Effector memory CD8-positive, alpha-beta T cell (primary cell): ENCODE measurements at regions not wholly inside any gene's neighbourhood (a gene's known extent, or its start where the extent isn't known, plus 50 kb on each side); places are given as distances from the start of the nearest gene placed in this dataset.

ENCODE experiments used
- ATAC-seq: fragments of 150-1000 bp; cut with Tn5 transposase; replicated peaks from 2 replicates; pipeline ENCODE4 v1.10.0; 2021; ENCODE audit warnings: mild to moderate bottlenecking, moderate library complexity
- DNase-seq, 3 experiments: peaks; one replicate each; pipeline ENCODE4 v3.0.0; 2021
- H3K27ac Mint-ChIP-seq, 2 donors: one replicate each; pipeline ENCODE4 v1.8.0; 2022; ENCODE audit warnings: mild to moderate bottlenecking in 2 of 2, mixed read lengths in 2 of 2, moderate library complexity in 2 of 2
- H3K27me3 Mint-ChIP-seq, 2 donors: one replicate each; pipeline ENCODE4 v1.8.0; 2022; ENCODE audit warnings: mixed read lengths in 2 of 2
- H3K36me3 Mint-ChIP-seq: one replicate; pipeline ENCODE4 v1.8.0; 2022; ENCODE audit warnings: mild to moderate bottlenecking, moderate library complexity, mixed read lengths; ENCODE audit not compliant: insufficient read depth
- H3K4me1 Mint-ChIP-seq, 2 donors: one replicate each; pipeline ENCODE4 v1.8.0; 2022; ENCODE audit warnings: low read depth in 2 of 2, mixed read lengths in 2 of 2
- H3K4me3 Mint-ChIP-seq, 2 donors: one replicate each; pipeline ENCODE4 v1.8.0; 2022; ENCODE audit warnings: mild to moderate bottlenecking in 2 of 2, mixed read lengths in 2 of 2, moderate library complexity in 2 of 2
- H3K9me3 Mint-ChIP-seq, 2 donors: one replicate each; pipeline ENCODE4 v1.8.0; 2022; ENCODE audit warnings: mixed read lengths in 2 of 2

DNA sequence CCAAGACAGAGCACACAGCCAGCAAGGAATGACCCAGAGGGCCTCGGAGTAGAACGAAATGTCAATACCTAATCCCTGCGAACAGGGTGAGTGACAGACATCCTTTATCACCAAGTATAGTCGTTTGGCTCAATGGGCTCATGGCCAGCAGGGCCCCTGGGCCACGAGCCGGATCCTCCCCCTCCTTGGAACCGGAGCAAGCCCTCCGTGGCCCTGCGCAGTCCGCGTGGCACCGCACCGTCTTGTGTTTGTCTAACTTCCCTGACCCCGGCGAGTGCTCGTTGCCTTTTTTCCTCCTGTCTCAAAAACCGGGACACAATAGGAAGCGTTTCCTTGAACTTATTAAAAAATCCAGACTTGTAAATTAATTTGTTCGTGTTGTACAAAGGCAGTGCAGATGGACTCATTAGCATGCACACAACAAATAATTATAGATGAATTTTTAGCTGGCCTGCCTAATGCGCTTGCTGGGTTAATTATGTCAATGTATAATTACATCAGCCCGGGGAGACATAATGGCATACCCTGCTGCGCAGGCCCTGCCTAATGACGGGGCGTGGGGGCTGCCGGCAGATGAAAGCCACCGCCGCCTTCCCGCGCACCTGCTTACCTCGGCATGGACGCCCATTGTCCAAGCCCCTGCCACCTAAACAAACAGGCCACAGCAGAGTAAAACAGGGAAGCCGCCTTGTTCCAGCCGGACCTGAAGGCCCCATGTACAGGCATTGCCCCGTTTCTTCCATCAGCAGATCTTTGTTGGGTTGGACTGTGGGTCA is 81.6 kb downstream of the PHETA1 start:
- H3K4me3 Mint-ChIP-seq: no peak overlapping the region
- H3K4me1 Mint-ChIP-seq: no peaks in the 10 kb centered on the region
- no peak overlapping the region for H3K27ac Mint-ChIP-seq
- no peak for ATAC-seq
- no peak for DNase-seq
- H3K9me3 Mint-ChIP-seq: no peaks in the 10 kb centered on the region
- H3K36me3 Mint-ChIP-seq: peaks cover 5% of the 10 kb centered on the region
- H3K27me3 Mint-ChIP-seq: peaks cover 22 to 57% of the 10 kb centered on the region in 2 donors

DNA sequence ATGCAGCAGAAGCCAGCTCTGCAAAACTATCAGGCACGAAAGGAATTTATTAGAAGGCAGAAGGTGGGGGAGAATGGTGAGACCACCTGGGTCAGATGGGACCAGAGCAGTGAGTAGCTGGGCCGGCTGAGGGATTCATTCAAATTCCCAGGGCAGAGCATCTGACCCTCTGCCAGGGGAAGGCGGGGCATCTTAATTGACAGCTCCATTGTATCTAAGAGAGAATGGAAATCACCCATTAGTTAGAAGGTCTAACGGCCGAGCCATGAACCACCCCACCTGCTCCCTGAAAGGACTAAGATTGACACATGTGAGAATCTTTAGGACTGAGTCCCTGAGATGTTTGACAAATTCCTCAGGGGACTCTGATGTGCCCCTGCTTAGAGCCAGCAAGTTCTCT is 83.7 kb downstream of the PHETA1 start:
- H3K27me3 Mint-ChIP-seq: peaks cover 35 to 63% of the 10 kb centered on the region in 2 donors
- DNase-seq (no peak), ATAC-seq (no peak)
- peaks cover 0 to 11% of the 10 kb centered on the region in 2 donors for H3K9me3 Mint-ChIP-seq
- H3K36me3 Mint-ChIP-seq: peaks cover 5% of the 10 kb centered on the region
- no peak overlapping the region for H3K4me3 Mint-ChIP-seq
- no peaks in the 10 kb centered on the region for H3K4me1 Mint-ChIP-seq
- H3K27ac Mint-ChIP-seq: no peak overlapping the region

DNA sequence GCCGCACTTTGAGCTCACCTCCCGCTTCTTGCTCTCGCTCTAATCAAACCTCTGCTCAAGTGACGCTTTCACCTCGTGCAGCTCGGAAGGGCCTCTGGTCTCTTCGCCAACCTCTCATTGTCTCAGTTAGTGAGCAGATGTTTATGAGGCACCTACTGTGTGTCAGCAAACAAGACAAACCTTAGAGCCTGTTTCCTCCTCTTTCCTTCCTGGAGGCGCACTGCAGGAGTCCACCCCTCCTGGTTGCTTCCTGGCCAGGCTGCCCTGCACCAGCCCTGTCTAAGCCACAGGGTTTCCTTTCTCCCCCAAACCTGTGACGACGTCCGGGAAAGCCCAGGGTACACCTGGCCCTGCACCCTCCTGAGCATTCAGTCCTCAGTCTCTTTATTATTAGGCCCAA is 84.2 kb downstream of the PHETA1 start:
- no peak for DNase-seq
- peaks cover 0 to 11% of the 10 kb centered on the region in 2 donors for H3K9me3 Mint-ChIP-seq
- no peak overlapping the region for H3K4me3 Mint-ChIP-seq
- no peaks in the 10 kb centered on the region for H3K4me1 Mint-ChIP-seq
- H3K27me3 Mint-ChIP-seq: peaks cover 35 to 65% of the 10 kb centered on the region in 2 donors
- H3K36me3 Mint-ChIP-seq: peaks cover 3% of the 10 kb centered on the region
- ATAC-seq: no peak
- no peak overlapping the region for H3K27ac Mint-ChIP-seq

DNA sequence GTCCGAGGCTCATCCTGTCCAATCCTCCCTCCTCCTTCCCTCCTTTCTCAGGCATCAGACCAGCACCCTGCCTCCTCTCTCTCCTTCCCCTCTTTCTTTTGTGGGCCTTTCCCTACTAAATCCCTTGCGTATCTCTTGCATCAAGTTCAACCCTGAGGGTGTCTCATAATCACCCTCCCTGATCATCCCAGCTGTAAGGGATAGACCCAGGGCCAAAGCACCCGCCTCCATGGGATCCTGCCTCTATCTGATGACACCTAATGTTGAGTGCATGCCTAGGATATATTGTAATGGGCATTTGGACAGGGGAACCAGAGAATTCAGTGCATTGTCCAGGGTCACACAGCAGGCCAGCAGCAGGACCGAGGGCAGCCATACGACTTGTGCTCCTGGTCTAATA is 84.9 kb downstream of the PHETA1 start:
- Mint-ChIP-seq H3K27me3 (peaks cover 41 to 66% of the 10 kb centered on the region in 2 donors), H3K4me1 (no peaks in the 10 kb centered on the region), H3K27ac (no peak overlapping the region), H3K36me3 (peaks cover 3% of the 10 kb centered on the region), H3K4me3 (no peak overlapping the region), H3K9me3 (peaks cover 0 to 11% of the 10 kb centered on the region in 2 donors)
- DNase-seq (no peak), ATAC-seq (no peak)

DNA sequence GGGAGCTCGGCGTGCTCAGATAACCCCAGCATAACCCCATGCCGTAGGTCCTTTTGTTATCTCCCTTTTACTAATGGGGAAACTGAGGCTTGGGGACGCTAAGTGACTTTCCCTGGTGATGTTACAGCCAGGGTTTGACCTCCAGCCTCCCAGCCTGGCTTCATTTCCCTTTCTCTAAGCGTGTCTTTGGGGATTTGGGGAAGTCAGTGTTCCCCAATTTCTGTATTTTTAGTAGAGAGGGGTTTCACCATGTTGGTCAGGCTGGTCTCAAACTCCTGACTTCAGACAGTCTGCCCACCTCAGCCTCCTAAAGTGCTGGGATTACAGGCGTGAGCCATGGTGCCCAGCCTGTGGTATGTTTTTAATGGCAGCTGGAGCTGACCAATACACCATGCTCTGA is 85.4 kb downstream of the PHETA1 start:
- DNase-seq: no peak
- Mint-ChIP-seq H3K4me3 (no peak overlapping the region), H3K9me3 (peaks cover 0 to 11% of the 10 kb centered on the region in 2 donors), H3K27ac (no peak overlapping the region), H3K36me3 (no peaks in the 10 kb centered on the region), H3K27me3 (peaks cover 46 to 71% of the 10 kb centered on the region in 2 donors), H3K4me1 (no peaks in the 10 kb centered on the region)
- no peak for ATAC-seq

DNA sequence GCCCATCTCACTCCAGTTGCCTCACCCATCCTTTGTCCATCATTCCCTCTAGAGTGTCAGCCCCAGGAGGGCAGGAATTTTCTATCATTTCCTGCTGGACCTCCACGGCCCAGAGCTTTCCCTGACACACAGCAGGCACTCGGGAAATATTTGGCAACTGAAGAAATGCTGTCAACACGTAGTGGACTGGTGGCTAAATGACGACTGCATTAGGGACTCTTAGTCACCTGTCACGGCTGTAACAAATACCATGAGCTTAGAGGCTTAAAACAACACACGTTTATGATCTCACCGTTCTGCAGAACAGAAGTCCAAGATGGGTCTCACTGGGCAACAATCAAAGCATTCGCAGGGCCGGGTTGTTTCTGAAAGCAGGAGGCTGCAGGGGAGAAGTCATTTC is 91.3 kb downstream of the PHETA1 start:
- peaks cover 38 to 74% of the 10 kb centered on the region in 2 donors for H3K27me3 Mint-ChIP-seq
- DNase-seq: no peak
- H3K4me3 Mint-ChIP-seq: no peak overlapping the region
- no peak for ATAC-seq
- no peaks in the 10 kb centered on the region for H3K36me3 Mint-ChIP-seq
- no peak overlapping the region for H3K27ac Mint-ChIP-seq
- peaks cover 0 to 11% of the 10 kb centered on the region in 2 donors for H3K9me3 Mint-ChIP-seq
- no peaks in the 10 kb centered on the region for H3K4me1 Mint-ChIP-seq

DNA sequence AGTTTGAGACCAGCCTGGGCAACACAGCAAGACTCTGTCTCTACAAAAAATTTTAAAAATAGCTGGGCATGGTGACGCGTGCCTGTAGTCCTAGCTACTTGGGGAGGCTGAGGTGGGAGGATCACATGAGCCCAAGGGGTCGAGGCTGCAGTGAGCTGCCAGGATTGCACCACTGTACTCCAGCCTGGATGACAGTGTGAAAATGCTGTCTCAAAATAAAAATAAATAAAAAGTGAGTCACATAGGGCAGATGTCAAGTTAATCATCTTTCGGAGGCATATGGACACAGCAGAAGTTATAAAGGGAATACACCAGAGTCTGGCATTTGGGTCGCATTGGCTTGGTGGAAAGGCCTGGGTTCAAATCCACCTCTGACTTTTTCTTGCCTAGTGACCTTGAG is 92.7 kb downstream of the PHETA1 start:
- Mint-ChIP-seq H3K9me3 (peaks cover 0 to 6% of the 10 kb centered on the region in 2 donors), H3K4me3 (no peak overlapping the region), H3K36me3 (no peaks in the 10 kb centered on the region), H3K27ac (no peak overlapping the region), H3K4me1 (peaks cover 0 to 2% of the 10 kb centered on the region in 2 donors), H3K27me3 (peaks cover 30 to 65% of the 10 kb centered on the region in 2 donors)
- DNase-seq (no peak), ATAC-seq (no peak)

DNA sequence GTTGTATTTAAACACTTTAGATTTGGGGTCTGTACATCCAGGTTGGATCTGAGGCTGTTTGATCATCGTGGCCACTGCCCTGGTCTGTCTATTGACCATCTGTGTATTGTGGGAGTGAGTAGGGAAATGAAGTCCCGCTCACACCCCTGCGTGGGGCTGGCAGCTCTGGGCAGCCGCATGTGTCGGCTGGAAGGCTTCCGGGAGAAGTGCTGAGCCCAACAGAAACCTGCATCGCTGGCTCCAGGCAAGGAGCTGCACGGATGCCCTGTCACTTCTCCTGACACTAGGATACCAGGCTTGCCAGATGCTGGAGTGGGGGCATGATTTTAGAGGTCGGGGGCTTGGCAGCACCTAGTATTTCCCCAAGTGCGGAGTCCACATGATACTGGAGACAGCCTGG is 93.6 kb downstream of the PHETA1 start:
- no peaks in the 10 kb centered on the region for H3K36me3 Mint-ChIP-seq
- DNase-seq (no peak), ATAC-seq (no peak)
- no peaks in the 10 kb centered on the region for H3K9me3 Mint-ChIP-seq
- peaks cover 27 to 64% of the 10 kb centered on the region in 2 donors for H3K27me3 Mint-ChIP-seq
- no peak overlapping the region for H3K27ac Mint-ChIP-seq
- H3K4me3 Mint-ChIP-seq: no peak overlapping the region
- H3K4me1 Mint-ChIP-seq: peaks cover 0 to 2% of the 10 kb centered on the region in 2 donors

DNA sequence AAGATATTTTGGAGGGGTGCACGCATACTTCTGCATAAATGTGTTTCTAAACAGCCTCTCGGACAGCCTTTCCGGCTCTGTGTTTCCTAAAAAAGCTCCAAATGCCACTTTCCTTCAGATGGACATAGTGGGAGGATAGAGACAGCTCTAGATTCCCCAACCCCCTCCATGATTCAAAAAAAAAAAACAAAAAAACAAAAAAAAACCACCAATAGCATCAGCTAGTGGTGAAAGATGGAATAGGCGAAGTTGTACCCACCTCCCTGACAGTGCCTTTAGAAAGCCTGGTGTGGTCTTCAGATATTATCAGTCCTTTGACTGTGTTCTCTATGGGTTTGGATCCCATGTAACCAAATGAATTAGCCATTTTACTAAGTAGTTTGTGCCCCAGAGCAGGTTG is 94.1 kb downstream of the PHETA1 start:
- H3K9me3 Mint-ChIP-seq: no peaks in the 10 kb centered on the region
- no peak overlapping the region for H3K4me3 Mint-ChIP-seq
- no peak overlapping the region for H3K27ac Mint-ChIP-seq
- peaks cover 0 to 2% of the 10 kb centered on the region in 2 donors for H3K4me1 Mint-ChIP-seq
- no peaks in the 10 kb centered on the region for H3K36me3 Mint-ChIP-seq
- ATAC-seq: no peak
- no peak for DNase-seq
- H3K27me3 Mint-ChIP-seq: peaks cover 32 to 66% of the 10 kb centered on the region in 2 donors

DNA sequence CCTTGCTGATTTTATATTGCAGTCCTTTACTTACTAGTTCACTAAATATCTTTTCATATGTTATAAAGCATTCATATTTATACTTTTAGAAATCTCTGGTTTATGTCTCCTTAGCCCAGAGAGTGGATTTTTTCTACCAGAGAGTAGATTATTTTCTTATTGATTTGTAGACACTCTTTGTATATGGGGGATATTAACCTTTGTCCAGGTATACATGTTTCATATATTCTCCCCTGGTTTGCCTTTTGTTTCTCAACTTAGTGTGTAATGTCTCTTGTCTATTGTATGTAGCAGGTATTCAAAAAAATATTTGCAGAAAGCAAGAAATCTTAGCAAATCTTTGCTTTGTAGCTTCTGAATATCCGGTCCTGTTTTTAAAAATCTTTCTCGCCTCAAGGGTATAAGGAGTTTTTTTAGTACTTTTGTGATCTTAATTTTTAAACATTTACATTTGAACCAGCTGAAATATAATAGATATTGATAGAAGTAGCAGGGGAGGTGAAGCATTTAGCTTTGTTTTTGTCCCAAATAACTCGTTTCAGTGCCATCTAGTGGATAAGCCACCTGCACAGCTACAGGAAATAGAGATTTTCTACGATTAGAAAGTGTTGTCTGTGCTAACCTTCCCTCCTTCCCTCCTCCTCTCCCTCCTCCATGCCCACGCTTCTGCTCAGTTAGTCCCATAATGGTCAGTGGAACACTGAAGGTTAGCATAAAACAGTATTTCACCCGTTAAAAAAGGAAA is 97.0 kb downstream of the PHETA1 start:
- DNase-seq (no peak), ATAC-seq (no peak)
- Mint-ChIP-seq H3K4me1 (peaks cover 0 to 2% of the 10 kb centered on the region in 2 donors), H3K9me3 (no peaks in the 10 kb centered on the region), H3K4me3 (no peak overlapping the region), H3K27me3 (peaks cover 17 to 45% of the 10 kb centered on the region in 2 donors), H3K36me3 (no peaks in the 10 kb centered on the region), H3K27ac (no peak overlapping the region)

DNA sequence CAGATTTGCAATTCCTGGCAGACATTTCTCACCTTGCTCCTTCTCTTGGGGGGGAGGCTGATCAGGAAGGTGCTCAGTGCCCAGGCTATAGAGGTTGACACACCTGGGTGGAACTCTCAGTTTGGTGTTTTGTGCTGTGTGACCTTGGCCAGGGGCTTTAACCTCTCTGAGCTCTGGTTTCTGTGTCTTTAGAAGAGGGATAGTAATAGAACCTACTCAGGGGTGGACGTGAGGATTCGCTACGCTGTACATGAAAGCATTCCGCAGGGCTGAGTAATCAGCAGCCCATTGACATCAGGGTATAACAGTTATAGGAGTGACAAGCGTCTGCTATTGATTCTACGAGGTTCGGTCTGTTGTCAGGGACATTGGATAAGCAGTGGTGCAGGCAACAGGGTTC is 98.1 kb downstream of the PHETA1 start:
- Mint-ChIP-seq H3K27me3 (peaks cover 21 to 39% of the 10 kb centered on the region in 2 donors), H3K4me1 (peaks cover 0 to 2% of the 10 kb centered on the region in 2 donors), H3K9me3 (no peaks in the 10 kb centered on the region), H3K4me3 (no peak overlapping the region), H3K36me3 (no peaks in the 10 kb centered on the region), H3K27ac (no peak overlapping the region)
- no peak for ATAC-seq
- no peak for DNase-seq

DNA sequence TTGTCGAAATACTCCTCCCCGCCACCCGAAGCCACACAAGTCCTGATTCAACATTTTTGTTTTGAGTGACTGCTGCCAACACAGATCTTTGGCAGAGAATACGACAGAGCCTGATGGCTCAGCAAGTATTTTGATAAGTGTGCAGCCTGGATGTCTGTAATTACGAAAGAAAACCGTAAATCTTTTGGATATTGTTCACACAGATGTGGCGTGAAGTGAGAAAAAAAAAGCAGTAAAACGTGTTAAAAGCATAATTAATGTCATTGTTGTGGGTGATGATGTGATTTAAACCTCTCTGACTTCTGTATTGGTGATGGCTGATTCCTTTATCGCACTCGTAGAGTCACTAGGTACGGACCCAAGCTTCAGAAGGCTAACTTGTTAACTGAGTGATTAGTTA is 98.7 kb downstream of the PHETA1 start:
- peaks cover 25 to 39% of the 10 kb centered on the region in 2 donors for H3K27me3 Mint-ChIP-seq
- no peak for DNase-seq
- H3K4me3 Mint-ChIP-seq: no peak overlapping the region
- H3K4me1 Mint-ChIP-seq: peaks cover 0 to 2% of the 10 kb centered on the region in 2 donors
- H3K36me3 Mint-ChIP-seq: no peaks in the 10 kb centered on the region
- H3K9me3 Mint-ChIP-seq: no peaks in the 10 kb centered on the region
- ATAC-seq: no peak
- no peak overlapping the region for H3K27ac Mint-ChIP-seq

DNA sequence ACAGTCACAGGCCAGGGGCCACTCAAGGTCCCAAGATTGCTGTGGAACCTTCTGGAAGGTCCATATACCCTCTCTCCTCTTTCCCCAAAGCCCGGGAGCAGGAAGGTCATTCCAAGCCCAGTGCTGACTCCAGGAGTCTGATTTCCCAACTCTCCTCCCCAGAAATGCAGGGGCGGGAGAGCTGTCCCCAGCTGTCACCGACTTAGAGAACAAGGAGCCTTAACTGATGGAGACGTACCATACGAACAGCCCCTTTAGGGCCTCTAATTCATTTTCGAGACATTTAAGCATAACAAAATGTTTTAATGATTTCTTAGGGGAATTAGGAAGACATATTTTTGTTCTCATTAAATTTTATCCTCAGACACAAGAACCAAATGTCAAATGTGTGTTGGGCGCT is 99.2 kb downstream of the PHETA1 start:
- Mint-ChIP-seq H3K4me3 (no peak overlapping the region), H3K27me3 (peaks cover 28 to 39% of the 10 kb centered on the region in 2 donors), H3K36me3 (no peaks in the 10 kb centered on the region), H3K9me3 (no peaks in the 10 kb centered on the region), H3K27ac (no peak overlapping the region), H3K4me1 (peaks cover 0 to 2% of the 10 kb centered on the region in 2 donors)
- ATAC-seq (no peak), DNase-seq (no peak)
